HFF-Myc (cell line): ENCODE measurements at regions not wholly inside any gene's neighbourhood (a gene's known extent, or its start where the extent isn't known, plus 50 kb on each side); places are given as distances from the start of the nearest gene placed in this dataset.

ENCODE experiments used
- DNase-seq: peaks from one replicate; pipeline ENCODE4 v3.0.0-alpha.2; 2011; ENCODE audit warnings: low read depth; ENCODE audit errors: extremely low read depth
- H3K4me3 ChIP-seq: replicated peaks from 2 replicates; pipeline ENCODE4 v1.5.1; 2011; ENCODE audit warnings: low read depth, mild to moderate bottlenecking, control low read depth, low read length
- TF ChIP-seq, protein P1 (sequence below): IDR thresholded peaks from 2 replicates; pipeline ENCODE4 v1.5.1; 2012; ENCODE audit warnings: mild to moderate bottlenecking, low read depth, low read length, control low read depth; ENCODE audit errors: missing control alignments

DNA sequence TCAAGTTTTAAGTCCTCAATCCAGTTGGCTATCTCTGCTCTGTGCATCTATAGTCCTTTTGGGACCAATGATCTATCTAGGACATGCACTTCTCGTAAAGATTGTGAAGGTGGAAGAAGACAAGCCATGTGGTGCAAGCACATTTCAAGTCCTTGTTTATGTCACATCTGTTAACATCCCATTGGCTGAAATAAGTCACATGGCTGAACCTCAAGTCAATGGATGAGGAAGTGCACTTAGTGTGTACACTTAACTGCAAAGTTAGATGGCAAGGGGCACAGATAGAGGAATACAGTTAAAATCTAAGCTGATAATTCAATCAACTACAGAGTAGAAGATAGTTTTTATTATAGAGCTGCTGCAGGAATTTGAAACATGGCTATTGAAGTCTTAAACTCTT lies 362.8 kb upstream of the TBX3 start:
- no peak overlapping the region for H3K4me3 ChIP-seq
- TF ChIP-seq, protein P1, sequence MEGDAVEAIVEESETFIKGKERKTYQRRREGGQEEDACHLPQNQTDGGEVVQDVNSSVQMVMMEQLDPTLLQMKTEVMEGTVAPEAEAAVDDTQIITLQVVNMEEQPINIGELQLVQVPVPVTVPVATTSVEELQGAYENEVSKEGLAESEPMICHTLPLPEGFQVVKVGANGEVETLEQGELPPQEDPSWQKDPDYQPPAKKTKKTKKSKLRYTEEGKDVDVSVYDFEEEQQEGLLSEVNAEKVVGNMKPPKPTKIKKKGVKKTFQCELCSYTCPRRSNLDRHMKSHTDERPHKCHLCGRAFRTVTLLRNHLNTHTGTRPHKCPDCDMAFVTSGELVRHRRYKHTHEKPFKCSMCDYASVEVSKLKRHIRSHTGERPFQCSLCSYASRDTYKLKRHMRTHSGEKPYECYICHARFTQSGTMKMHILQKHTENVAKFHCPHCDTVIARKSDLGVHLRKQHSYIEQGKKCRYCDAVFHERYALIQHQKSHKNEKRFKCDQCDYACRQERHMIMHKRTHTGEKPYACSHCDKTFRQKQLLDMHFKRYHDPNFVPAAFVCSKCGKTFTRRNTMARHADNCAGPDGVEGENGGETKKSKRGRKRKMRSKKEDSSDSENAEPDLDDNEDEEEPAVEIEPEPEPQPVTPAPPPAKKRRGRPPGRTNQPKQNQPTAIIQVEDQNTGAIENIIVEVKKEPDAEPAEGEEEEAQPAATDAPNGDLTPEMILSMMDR, result no peak
- no peak for DNase-seq

- H3K4me3 ChIP-seq, result no peak overlapping the region
- TF ChIP-seq, protein P1, result no peak
- DNase-seq, result no peak
Observed at GRCh38 chr12:115044073-115044472, 360.1 kb upstream of the TBX3 start.

GRCh38 chr12:115043079-115043478 lies 359.1 kb upstream of the TBX3 start:
- no peak overlapping the region for H3K4me3 ChIP-seq
- no peak for DNase-seq
- TF ChIP-seq, protein P1, result no peak

- no peak overlapping the region for H3K4me3 ChIP-seq
- TF ChIP-seq, protein P1, result no peak
- no peak for DNase-seq
Observed at GRCh38 chr12:115042341-115042740, 358.4 kb upstream of the TBX3 start.

DNA sequence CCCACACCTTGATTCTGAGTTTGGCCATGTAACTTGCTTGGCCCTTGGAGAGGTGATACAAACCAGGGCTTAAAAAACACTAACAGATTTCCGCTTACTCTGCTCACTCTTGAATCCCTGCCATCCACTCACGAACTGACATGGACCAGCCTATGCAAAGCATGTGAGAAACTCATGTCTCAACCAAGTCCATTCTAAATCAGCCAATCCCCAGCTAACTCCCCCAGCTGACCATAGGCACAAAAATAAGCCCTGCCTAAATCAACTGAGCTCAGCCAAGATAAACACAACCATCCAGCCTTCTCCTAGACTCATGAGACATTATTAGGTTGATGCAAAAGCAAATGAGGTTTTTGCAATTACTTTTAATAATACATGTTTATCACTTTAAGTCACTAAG lies 353.9 kb upstream of the TBX3 start:
- no peak for DNase-seq
- no peak overlapping the region for H3K4me3 ChIP-seq
- TF ChIP-seq, protein P1, result no peak

DNA sequence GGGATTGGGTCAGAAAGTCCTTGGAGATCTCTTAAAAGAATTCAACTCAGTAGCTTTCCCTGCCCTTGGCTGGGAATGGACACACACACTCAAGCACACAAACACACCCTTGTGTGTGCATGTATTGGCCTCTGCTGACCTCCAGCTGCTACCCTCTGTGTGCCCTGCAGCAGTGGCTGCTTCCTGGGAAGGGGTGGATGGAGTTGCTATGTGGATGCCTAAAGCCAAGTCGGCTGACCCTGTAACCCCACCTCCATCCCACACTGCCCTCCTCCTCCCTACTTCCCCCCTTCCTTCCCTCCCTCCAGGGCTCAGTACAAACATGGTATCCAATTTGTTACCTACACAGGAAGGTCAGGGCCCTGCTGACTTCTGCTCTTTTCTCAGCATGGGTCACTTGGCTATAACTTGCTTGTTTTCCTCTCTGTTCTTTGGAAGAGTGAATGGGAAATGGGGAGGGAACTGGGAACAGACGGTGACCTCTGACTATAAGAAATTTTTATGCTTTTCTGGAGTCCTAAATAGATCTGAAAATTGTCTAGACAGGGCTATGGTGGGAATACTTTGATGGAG lies 351.6 kb upstream of the TBX3 start:
- H3K4me3 ChIP-seq, result no peak overlapping the region
- DNase-seq, result no peak
- TF ChIP-seq, protein P1, result no peak

DNA sequence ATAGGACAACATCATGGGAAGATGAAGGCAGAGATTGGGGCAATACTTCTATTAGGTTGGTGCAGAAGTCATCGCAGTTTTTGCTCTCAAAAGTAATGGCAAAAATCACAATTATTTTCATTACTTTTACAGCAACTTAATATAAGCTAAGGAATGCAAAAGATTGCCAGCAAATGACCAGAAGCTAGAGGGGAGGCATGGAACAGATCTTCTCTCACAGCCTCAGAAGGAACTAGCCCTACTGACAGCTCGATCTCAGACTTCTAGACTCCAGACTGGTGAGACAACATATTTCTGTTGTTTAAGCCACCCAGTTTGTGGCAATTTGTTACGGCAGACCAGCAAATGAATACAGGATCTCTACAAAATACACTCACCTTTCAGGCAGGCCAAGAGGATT lies 348.5 kb upstream of the TBX3 start:
- TF ChIP-seq, protein P1, result no peak
- no peak overlapping the region for H3K4me3 ChIP-seq
- DNase-seq, result no peak
